ENCODE measurements at regions not wholly inside any gene's neighbourhood (a gene's known extent, or its start where the extent isn't known, plus 50 kb on each side); places are given as distances from the start of the nearest gene placed in this dataset.

- H3K27me3 ChIP-seq = no peaks in the 10 kb centered on the region
- WGBS, 3 donors = 94 to 100% (median 96%) methylated on average over 2 of the region's 2 CpGs
These were observed 409.1 kb downstream of the FOXG1 start for GRCh38 chr14:29175706-29176105.

GRCh38 chr14:29176876-29177275 is 410.3 kb downstream of the FOXG1 start:
- WGBS, 3 donors = 92 to 94% (median 93%) methylated on average over 2 of the region's 2 CpGs
- Histone ChIP-seq H3K4me3 (no peak overlapping the region), H3K36me3 (no peaks in the 10 kb centered on the region), H3K27me3 (no peaks in the 10 kb centered on the region), H3K4me1 (ENCODE audit: insufficient read depth) (no peaks in the 10 kb centered on the region), H3K27ac (no peak overlapping the region), H3K9me3 (no peaks in the 10 kb centered on the region)
- no peak for DNase-seq
- no peak for TF ChIP-seq EP300 (IDR thresholded peaks at IDR 0.05)
- TF ChIP-seq POLR2A (IDR thresholded peaks at IDR 0.05) = no peak
- no peak for TF ChIP-seq CTCF (IDR thresholded peaks at IDR 0.05)
- intact Hi-C loops (cut with DNase I) = no loop called here

More at GRCh38 chr14:29175706-29176105, 409.1 kb downstream of the FOXG1 start:
- Histone ChIP-seq H3K9me3 (no peaks in the 10 kb centered on the region), H3K27ac (no peak overlapping the region), H3K4me1 (ENCODE audit: insufficient read depth) (no peaks in the 10 kb centered on the region), H3K36me3 (no peaks in the 10 kb centered on the region), H3K4me3 (no peak overlapping the region)
- intact Hi-C loops (cut with DNase I) = no loop called here
- TF ChIP-seq CTCF (IDR thresholded peaks at IDR 0.05) (no peak), POLR2A (IDR thresholded peaks at IDR 0.05) (no peak), EP300 (IDR thresholded peaks at IDR 0.05) (no peak)
- no peak for DNase-seq

GRCh38 chr14:29178971-29179370 is 412.4 kb downstream of the FOXG1 start:
- Histone ChIP-seq H3K27ac (no peak overlapping the region), H3K9me3 (no peaks in the 10 kb centered on the region), H3K27me3 (no peaks in the 10 kb centered on the region), H3K4me1 (ENCODE audit: insufficient read depth) (no peaks in the 10 kb centered on the region), H3K36me3 (no peaks in the 10 kb centered on the region), H3K4me3 (no peak overlapping the region)
- intact Hi-C loops (cut with DNase I) = no loop called here
- WGBS, 3 donors = 9 to 28% (median 13%) methylated on average over 1 of the region's 1 CpG
- no peak for DNase-seq
- no peak for TF ChIP-seq CTCF (IDR thresholded peaks at IDR 0.05)
- no peak for TF ChIP-seq POLR2A (IDR thresholded peaks at IDR 0.05)
- no peak for TF ChIP-seq EP300 (IDR thresholded peaks at IDR 0.05)

GRCh38 chr14:29191092-29191491 is 424.5 kb downstream of the FOXG1 start:
- Histone ChIP-seq H3K27ac (no peak overlapping the region), H3K9me3 (no peaks in the 10 kb centered on the region), H3K4me3 (no peak overlapping the region), H3K27me3 (no peaks in the 10 kb centered on the region), H3K4me1 (ENCODE audit: insufficient read depth) (no peaks in the 10 kb centered on the region), H3K36me3 (no peaks in the 10 kb centered on the region)
- intact Hi-C loops (cut with DNase I) = no loop called here
- no peak for DNase-seq
- TF ChIP-seq EP300 (IDR thresholded peaks at IDR 0.05) (no peak), POLR2A (IDR thresholded peaks at IDR 0.05) (no peak), CTCF (IDR thresholded peaks at IDR 0.05) (no peak)

- DNase-seq = no peak
- intact Hi-C loops (cut with DNase I) = no loop called here
- Histone ChIP-seq H3K4me1 (ENCODE audit: insufficient read depth) (no peaks in the 10 kb centered on the region), H3K27ac (no peak overlapping the region), H3K9me3 (no peaks in the 10 kb centered on the region), H3K36me3 (no peaks in the 10 kb centered on the region), H3K27me3 (no peaks in the 10 kb centered on the region), H3K4me3 (no peak overlapping the region)
- TF ChIP-seq CTCF (IDR thresholded peaks at IDR 0.05) = no peak
- TF ChIP-seq EP300 (IDR thresholded peaks at IDR 0.05) = no peak
- no peak for TF ChIP-seq POLR2A (IDR thresholded peaks at IDR 0.05)
- 86 to 95% (median 92%) methylated on average over 1 of the region's 1 CpG for whole genome bisulfite sequencing, 3 donors
These were observed 431.0 kb downstream of the FOXG1 start for GRCh38 chr14:29197557-29197956.
